ENCODE measurements at regions not wholly inside any gene's neighbourhood (a gene's known extent, or its start where the extent isn't known, plus 50 kb on each side); places are given as distances from the start of the nearest gene placed in this dataset.

GRCh38 chr5:9971301-9971700 lies 278.4 kb downstream of the ATPSCKMT start:
- WGBS, 5 donors: 57 to 67% (median 66%) methylated on average over 6 of the region's 6 CpGs
- intact Hi-C loops (cut with DNase I; ENCODE audit: low total_unique reads): no loop called here

GRCh38 chr5:9958914-9959313 lies 290.8 kb downstream of the ATPSCKMT start:
- Histone ChIP-seq H3K36me3 (no peaks in the 10 kb centered on the region), H3K9me3 (peaks cover 0 to 20% (median 4%) of the 10 kb centered on the region in 8 donors), H3K27ac (no peak overlapping the region), H3K4me3 (no peak overlapping the region), H3K27me3 (replicated peaks in 1 of 7) (no peaks in the 10 kb centered on the region), H3K4me1 (no peaks in the 10 kb centered on the region)
- 56 to 64% (median 60%) methylated on average over 4 to 5 of the region's 5 CpGs for WGBS, 5 donors
- TF ChIP-seq CTCF (IDR thresholded peaks at IDR 0.05 in 8 of 11, conservative IDR thresholded peaks at IDR 0.05 in 3 of 11): no peak
- TF ChIP-seq POLR2AphosphoS5 (IDR thresholded peaks at IDR 0.05): no peak
- no peak for TF ChIP-seq POLR2A (IDR thresholded peaks at IDR 0.05)
- DNase-seq: no peak
- intact Hi-C loops (cut with DNase I; ENCODE audit: low total_unique reads): no loop called here

More at GRCh38 chr5:9971301-9971700, 278.4 kb downstream of the ATPSCKMT start:
- TF ChIP-seq POLR2A (IDR thresholded peaks at IDR 0.05) (no peak), POLR2AphosphoS5 (IDR thresholded peaks at IDR 0.05) (no peak), CTCF (IDR thresholded peaks at IDR 0.05 in 8 of 11, conservative IDR thresholded peaks at IDR 0.05 in 3 of 11) (no peak)
- Histone ChIP-seq H3K27ac (no peak overlapping the region), H3K9me3 (peaks cover 0 to 24% (median 18%) of the 10 kb centered on the region in 8 donors), H3K4me3 (no peak overlapping the region), H3K27me3 (replicated peaks in 1 of 7) (no peaks in the 10 kb centered on the region), H3K4me1 (no peaks in the 10 kb centered on the region), H3K36me3 (no peaks in the 10 kb centered on the region)
- DNase-seq: no peak

GRCh38 chr5:9957214-9957613 lies 292.5 kb downstream of the ATPSCKMT start:
- no peak overlapping the region for H3K4me3 ChIP-seq
- DNase-seq: no peak
- peaks cover 0 to 20% (median 4%) of the 10 kb centered on the region in 8 donors for H3K9me3 ChIP-seq
- WGBS, 5 donors: 58 to 88% (median 86%) methylated on average over 1 of the region's 1 CpG
- H3K27me3 ChIP-seq (replicated peaks in 1 of 7): no peaks in the 10 kb centered on the region
- TF ChIP-seq POLR2AphosphoS5 (IDR thresholded peaks at IDR 0.05): no peak
- no peak for TF ChIP-seq POLR2A (IDR thresholded peaks at IDR 0.05)
- TF ChIP-seq CTCF (IDR thresholded peaks at IDR 0.05 in 8 of 11, conservative IDR thresholded peaks at IDR 0.05 in 3 of 11): no peak
- H3K4me1 ChIP-seq: no peaks in the 10 kb centered on the region
- intact Hi-C loops (cut with DNase I; ENCODE audit: low total_unique reads): no loop called here
- no peak overlapping the region for H3K27ac ChIP-seq
- no peaks in the 10 kb centered on the region for H3K36me3 ChIP-seq

- DNase-seq: no peak
- Histone ChIP-seq H3K36me3 (no peaks in the 10 kb centered on the region), H3K4me1 (no peaks in the 10 kb centered on the region), H3K27ac (no peak overlapping the region), H3K9me3 (peaks cover 0 to 20% (median 4%) of the 10 kb centered on the region in 8 donors), H3K4me3 (no peak overlapping the region), H3K27me3 (replicated peaks in 1 of 7) (no peaks in the 10 kb centered on the region)
- TF ChIP-seq POLR2A (IDR thresholded peaks at IDR 0.05): no peak
- no peak for TF ChIP-seq CTCF (IDR thresholded peaks at IDR 0.05 in 8 of 11, conservative IDR thresholded peaks at IDR 0.05 in 3 of 11)
- TF ChIP-seq POLR2AphosphoS5 (IDR thresholded peaks at IDR 0.05): no peak
- intact Hi-C loops (cut with DNase I; ENCODE audit: low total_unique reads): no loop called here
Observed at GRCh38 chr5:9956725-9957124, 293.0 kb downstream of the ATPSCKMT start.
